Mammary epithelial cell (primary cell): ENCODE measurements at regions not wholly inside any gene's neighbourhood (a gene's known extent, or its start where the extent isn't known, plus 50 kb on each side); places are given as distances from the start of the nearest gene placed in this dataset.

Source experiments
- CTCF ChIP-seq, 2 donors: IDR thresholded peaks in 1 of 2; conservative IDR thresholded peaks in 1 of 2; 2 replicates each; pipeline ENCODE4 v1.5.1; 2011 to 2012; ENCODE audit warnings: inconsistent platforms in 2 of 2, low read length in 2 of 2, mild to moderate bottlenecking in 2 of 2, control low read depth in 1 of 2, low read depth in 1 of 2; ENCODE audit not compliant: insufficient read depth in 1 of 2; ENCODE audit errors: extremely low read depth in 1 of 2
- EZH2 ChIP-seq: IDR thresholded peaks from 2 replicates; pipeline ENCODE4 v1.6.1; 2012; ENCODE audit warnings: low read length, inconsistent platforms, borderline replicate concordance

- TF ChIP-seq CTCF (conservative IDR thresholded peaks at IDR 0.05 in 1 of 2, IDR thresholded peaks at IDR 0.05 in 1 of 2; ENCODE audit: extremely low read depth in 1 of 2, insufficient read depth in 1 of 2, low read depth in 1 of 2, low read length in 2 of 2) (no peak), EZH2 (no peak)
These were observed 377.1 kb upstream of the RGS6 start for GRCh38 chr14:71554959-71555612.
